GM23338 (cell line): ENCODE measurements at regions not wholly inside any gene's neighbourhood (a gene's known extent, or its start where the extent isn't known, plus 50 kb on each side); places are given as distances from the start of the nearest gene placed in this dataset.

Experiments
- ATAC-seq: fragments of 200-7000 bp; cut with Tn5 transposase; 3 replicates; pipeline ENCODE4 v1.9.1; 2020
- DNase-seq: peaks from one replicate; pipeline ENCODE4 v3.0.0-alpha.2; 2015; ENCODE audit warnings: low spot score
- H2AFZ ChIP-seq: fragments of 200-600 bp; sonication (generic); 2 replicates; pipeline ENCODE4 v1.8.0; 2016; ENCODE audit warnings: antibody characterized with exemption, mild to moderate bottlenecking, moderate library complexity
- H3F3A ChIP-seq: fragments of 200-600 bp; sonication (generic); replicated peaks from 2 replicates; pipeline ENCODE4 v1.8.0; 2017; ENCODE audit warnings: antibody characterized with exemption, mixed run types, low read depth
- H3K27ac ChIP-seq: fragments of 200-600 bp; sonication (generic); 2 replicates; pipeline ENCODE4 v1.6.1; 2016; ENCODE audit warnings: low read depth
- H3K27me3 ChIP-seq: fragments of 200-600 bp; sonication (generic); 2 replicates; pipeline ENCODE4 v1.8.0; 2016; ENCODE audit warnings: mild to moderate bottlenecking, mixed run types, moderate library complexity; ENCODE audit not compliant: insufficient read depth
- H3K36me3 ChIP-seq: fragments of 200-600 bp; sonication (generic); 2 replicates; pipeline ENCODE4 v1.8.0; 2016; ENCODE audit warnings: mild to moderate bottlenecking; ENCODE audit not compliant: insufficient read depth
- H3K4me1 ChIP-seq: fragments of 200-600 bp; sonication (generic); 2 replicates; pipeline ENCODE4 v1.8.0; 2016; ENCODE audit warnings: mild to moderate bottlenecking, moderate library complexity; ENCODE audit not compliant: insufficient read depth
- H3K4me2 ChIP-seq: fragments of 200-600 bp; sonication (generic); 2 replicates; pipeline ENCODE4 v1.7.1; 2017; ENCODE audit warnings: mixed run types
- H3K4me3 ChIP-seq: fragments of 200-600 bp; sonication (generic); 2 replicates; pipeline ENCODE4 v1.6.1; 2016; ENCODE audit warnings: mixed run types
- H3K79me2 ChIP-seq: fragments of 200-600 bp; sonication (generic); replicated peaks from 2 replicates; pipeline ENCODE4 v1.8.0; 2017; ENCODE audit warnings: mild to moderate bottlenecking; ENCODE audit not compliant: insufficient read depth
- H3K9me2 ChIP-seq: fragments of 200-600 bp; sonication (generic); 2 replicates; pipeline ENCODE4 v1.8.0; 2017; ENCODE audit not compliant: insufficient read depth
- H4K20me1 ChIP-seq: fragments of 200-600 bp; sonication (generic); replicated peaks from 2 replicates; pipeline ENCODE4 v1.8.0; 2017; ENCODE audit warnings: mild to moderate bottlenecking; ENCODE audit not compliant: insufficient read depth
- H3K27ac Mint-ChIP-seq: 2 replicates; pipeline ENCODE4 v1.8.0; 2020; ENCODE audit warnings: inconsistent platforms, mild to moderate bottlenecking, moderate library complexity, mixed read lengths
- H3K27me3 Mint-ChIP-seq: 3 replicates; pipeline ENCODE4 v1.8.0; 2022; ENCODE audit warnings: low read depth, mild to moderate bottlenecking, moderate library complexity, mixed read lengths, inconsistent platforms; ENCODE audit not compliant: insufficient read depth, poor library complexity
- H3K36me3 Mint-ChIP-seq: 3 replicates; pipeline ENCODE4 v1.8.0; 2021; ENCODE audit warnings: low read depth, mild to moderate bottlenecking, inconsistent platforms, moderate library complexity, mixed read lengths
- H3K4me1 Mint-ChIP-seq: 3 replicates; pipeline ENCODE4 v1.8.0; 2020; ENCODE audit warnings: mild to moderate bottlenecking, inconsistent platforms, mixed read lengths
- H3K4me3 Mint-ChIP-seq: 3 replicates; pipeline ENCODE4 v1.8.0; 2021; ENCODE audit warnings: moderate library complexity, mild to moderate bottlenecking, inconsistent platforms, mixed read lengths
- H3K9me3 Mint-ChIP-seq: 3 replicates; pipeline ENCODE4 v1.8.0; 2020; ENCODE audit warnings: moderate library complexity, mild to moderate bottlenecking, inconsistent platforms, mixed read lengths
- CTCF ChIP-seq, 2 experiments: fragments of 200-600 bp in 1 of 2; sonication (generic) in 1 of 2; conservative IDR thresholded peaks; 2 replicates each; pipeline versions ENCODE4 v1.5.1 to v1.6.1; 2016 to 2017; ENCODE audit warnings: antibody characterized with exemption in 2 of 2, low read depth in 2 of 2, mild to moderate bottlenecking in 2 of 2, moderate library complexity in 1 of 2
- EZH2 ChIP-seq: fragments of 200-600 bp; sonication (generic); IDR thresholded peaks from one replicate; pipeline ENCODE4 v1.8.0; 2017; ENCODE audit warnings: antibody characterized with exemption, mild to moderate bottlenecking, low read depth; ENCODE audit not compliant: unreplicated experiment
- JUNB ChIP-seq: IDR thresholded peaks from one replicate; pipeline ENCODE4 v1.6.1; 2016; ENCODE audit warnings: antibody characterized with exemption; ENCODE audit not compliant: unreplicated experiment
- NANOG ChIP-seq: IDR thresholded peaks from 2 replicates; pipeline ENCODE4 v1.6.1; 2016; ENCODE audit warnings: antibody characterized with exemption, borderline replicate concordance
- POLR2AphosphoS5 ChIP-seq: IDR thresholded peaks from 2 replicates; pipeline ENCODE4 v1.6.1; 2016; ENCODE audit warnings: antibody characterized with exemption, low read depth
- STAT1 ChIP-seq: IDR thresholded peaks from one replicate; pipeline ENCODE4 v1.6.1; 2016; ENCODE audit warnings: antibody characterized with exemption; ENCODE audit not compliant: unreplicated experiment
- TF ChIP-seq, protein P1 (sequence below): IDR thresholded peaks from one replicate; pipeline ENCODE4 v1.6.1; 2018; ENCODE audit warnings: antibody characterized with exemption; ENCODE audit not compliant: unreplicated experiment
- TF ChIP-seq, protein P2 (sequence below): IDR thresholded peaks from 2 replicates; pipeline ENCODE4 v1.6.1; 2016; ENCODE audit warnings: antibody characterized with exemption
- TF ChIP-seq, protein P3 (sequence below): fragments of 250-450 bp; sonication (Bioruptor Pico); IDR thresholded peaks from 2 replicates; pipeline ENCODE4 v1.5.0; 2020; ENCODE audit warnings: mild to moderate bottlenecking, moderate library complexity

- TF ChIP-seq CTCF (conservative IDR thresholded peaks at IDR 0.05; ENCODE audit: low read depth in 2 of 2) (no peak), EZH2 (no peak), NANOG (no peak), POLR2AphosphoS5 (no peak), STAT1 (no peak)
- TF ChIP-seq, protein P1, sequence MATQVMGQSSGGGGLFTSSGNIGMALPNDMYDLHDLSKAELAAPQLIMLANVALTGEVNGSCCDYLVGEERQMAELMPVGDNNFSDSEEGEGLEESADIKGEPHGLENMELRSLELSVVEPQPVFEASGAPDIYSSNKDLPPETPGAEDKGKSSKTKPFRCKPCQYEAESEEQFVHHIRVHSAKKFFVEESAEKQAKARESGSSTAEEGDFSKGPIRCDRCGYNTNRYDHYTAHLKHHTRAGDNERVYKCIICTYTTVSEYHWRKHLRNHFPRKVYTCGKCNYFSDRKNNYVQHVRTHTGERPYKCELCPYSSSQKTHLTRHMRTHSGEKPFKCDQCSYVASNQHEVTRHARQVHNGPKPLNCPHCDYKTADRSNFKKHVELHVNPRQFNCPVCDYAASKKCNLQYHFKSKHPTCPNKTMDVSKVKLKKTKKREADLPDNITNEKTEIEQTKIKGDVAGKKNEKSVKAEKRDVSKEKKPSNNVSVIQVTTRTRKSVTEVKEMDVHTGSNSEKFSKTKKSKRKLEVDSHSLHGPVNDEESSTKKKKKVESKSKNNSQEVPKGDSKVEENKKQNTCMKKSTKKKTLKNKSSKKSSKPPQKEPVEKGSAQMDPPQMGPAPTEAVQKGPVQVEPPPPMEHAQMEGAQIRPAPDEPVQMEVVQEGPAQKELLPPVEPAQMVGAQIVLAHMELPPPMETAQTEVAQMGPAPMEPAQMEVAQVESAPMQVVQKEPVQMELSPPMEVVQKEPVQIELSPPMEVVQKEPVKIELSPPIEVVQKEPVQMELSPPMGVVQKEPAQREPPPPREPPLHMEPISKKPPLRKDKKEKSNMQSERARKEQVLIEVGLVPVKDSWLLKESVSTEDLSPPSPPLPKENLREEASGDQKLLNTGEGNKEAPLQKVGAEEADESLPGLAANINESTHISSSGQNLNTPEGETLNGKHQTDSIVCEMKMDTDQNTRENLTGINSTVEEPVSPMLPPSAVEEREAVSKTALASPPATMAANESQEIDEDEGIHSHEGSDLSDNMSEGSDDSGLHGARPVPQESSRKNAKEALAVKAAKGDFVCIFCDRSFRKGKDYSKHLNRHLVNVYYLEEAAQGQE, result no peak
- TF ChIP-seq, protein P2, sequence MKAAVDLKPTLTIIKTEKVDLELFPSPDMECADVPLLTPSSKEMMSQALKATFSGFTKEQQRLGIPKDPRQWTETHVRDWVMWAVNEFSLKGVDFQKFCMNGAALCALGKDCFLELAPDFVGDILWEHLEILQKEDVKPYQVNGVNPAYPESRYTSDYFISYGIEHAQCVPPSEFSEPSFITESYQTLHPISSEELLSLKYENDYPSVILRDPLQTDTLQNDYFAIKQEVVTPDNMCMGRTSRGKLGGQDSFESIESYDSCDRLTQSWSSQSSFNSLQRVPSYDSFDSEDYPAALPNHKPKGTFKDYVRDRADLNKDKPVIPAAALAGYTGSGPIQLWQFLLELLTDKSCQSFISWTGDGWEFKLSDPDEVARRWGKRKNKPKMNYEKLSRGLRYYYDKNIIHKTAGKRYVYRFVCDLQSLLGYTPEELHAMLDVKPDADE, result no peak
These were observed 106.4 kb upstream of the COL5A1 start (continued) for GRCh38 chr9:134535171-134535570.

DNA sequence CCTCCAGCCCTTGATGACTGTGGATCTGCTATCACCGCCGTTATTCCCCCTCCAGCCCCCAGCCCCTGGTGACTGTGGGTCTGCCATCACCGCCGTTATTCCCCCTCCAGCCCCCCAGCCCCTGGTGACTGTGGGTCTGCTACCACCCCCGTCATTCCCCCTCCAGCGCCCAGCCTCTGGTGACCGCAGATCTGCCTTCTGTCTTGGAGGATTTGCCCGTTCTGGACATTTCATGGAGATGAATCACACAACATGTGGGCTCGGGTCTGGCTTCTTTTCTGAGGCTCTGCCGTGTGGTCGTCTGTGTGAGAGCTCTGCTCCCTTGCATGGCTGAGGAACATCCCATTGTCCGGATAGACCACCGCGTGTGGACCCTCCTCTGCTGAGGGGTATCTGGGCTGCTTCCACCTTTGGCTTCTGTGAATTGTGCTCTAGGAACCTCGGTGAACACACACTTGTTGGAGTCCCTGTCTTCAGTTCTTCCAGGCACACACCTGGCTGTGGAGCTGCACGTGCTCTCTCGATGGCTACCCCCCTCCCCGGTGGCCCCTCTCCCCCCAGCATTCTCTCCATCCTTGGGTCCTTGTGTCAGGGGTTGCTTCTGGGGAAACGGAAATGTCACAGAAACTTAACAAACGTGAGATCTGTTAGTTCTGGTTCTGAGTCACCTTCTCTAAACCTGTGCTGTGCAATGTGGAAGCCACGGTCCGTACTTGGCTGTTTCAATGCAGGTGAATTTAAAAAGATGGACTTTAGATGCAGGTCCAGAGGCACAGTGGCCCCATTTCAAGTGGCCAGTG, 105.3 kb upstream of the COL5A1 start:
- no peaks in the 10 kb centered on the region for H3K27me3 ChIP-seq
- no peaks in the 10 kb centered on the region for H3F3A ChIP-seq
- Mint-ChIP-seq H3K4me1 (0 out of 3 replicates have a peak, but pooled peaks cover 2% of the 10 kb centered on the region), H3K27me3 (peaks cover 2% of the 10 kb centered on the region), H3K9me3 (no peaks in the 10 kb centered on the region), H3K36me3 (no peaks in the 10 kb centered on the region), H3K27ac (no peak overlapping the region), H3K4me3 (no peak overlapping the region)
- H3K4me1 ChIP-seq, result no peaks in the 10 kb centered on the region
- H4K20me1 ChIP-seq, result no peaks in the 10 kb centered on the region
- H3K79me2 ChIP-seq, result no peaks in the 10 kb centered on the region
- DNase-seq (no peak), ATAC-seq (no peak)
- no peak overlapping the region for H3K4me2 ChIP-seq
- H3K4me3 ChIP-seq, result no peak overlapping the region
- H3K27ac ChIP-seq, result no peak overlapping the region
- H3K36me3 ChIP-seq, result no peaks in the 10 kb centered on the region
- H2AFZ ChIP-seq, result no peak overlapping the region
- H3K9me2 ChIP-seq, result no peaks in the 10 kb centered on the region
- TF ChIP-seq JUNB (no peak), STAT1 (no peak), EZH2 (no peak)
- TF ChIP-seq, protein P3, sequence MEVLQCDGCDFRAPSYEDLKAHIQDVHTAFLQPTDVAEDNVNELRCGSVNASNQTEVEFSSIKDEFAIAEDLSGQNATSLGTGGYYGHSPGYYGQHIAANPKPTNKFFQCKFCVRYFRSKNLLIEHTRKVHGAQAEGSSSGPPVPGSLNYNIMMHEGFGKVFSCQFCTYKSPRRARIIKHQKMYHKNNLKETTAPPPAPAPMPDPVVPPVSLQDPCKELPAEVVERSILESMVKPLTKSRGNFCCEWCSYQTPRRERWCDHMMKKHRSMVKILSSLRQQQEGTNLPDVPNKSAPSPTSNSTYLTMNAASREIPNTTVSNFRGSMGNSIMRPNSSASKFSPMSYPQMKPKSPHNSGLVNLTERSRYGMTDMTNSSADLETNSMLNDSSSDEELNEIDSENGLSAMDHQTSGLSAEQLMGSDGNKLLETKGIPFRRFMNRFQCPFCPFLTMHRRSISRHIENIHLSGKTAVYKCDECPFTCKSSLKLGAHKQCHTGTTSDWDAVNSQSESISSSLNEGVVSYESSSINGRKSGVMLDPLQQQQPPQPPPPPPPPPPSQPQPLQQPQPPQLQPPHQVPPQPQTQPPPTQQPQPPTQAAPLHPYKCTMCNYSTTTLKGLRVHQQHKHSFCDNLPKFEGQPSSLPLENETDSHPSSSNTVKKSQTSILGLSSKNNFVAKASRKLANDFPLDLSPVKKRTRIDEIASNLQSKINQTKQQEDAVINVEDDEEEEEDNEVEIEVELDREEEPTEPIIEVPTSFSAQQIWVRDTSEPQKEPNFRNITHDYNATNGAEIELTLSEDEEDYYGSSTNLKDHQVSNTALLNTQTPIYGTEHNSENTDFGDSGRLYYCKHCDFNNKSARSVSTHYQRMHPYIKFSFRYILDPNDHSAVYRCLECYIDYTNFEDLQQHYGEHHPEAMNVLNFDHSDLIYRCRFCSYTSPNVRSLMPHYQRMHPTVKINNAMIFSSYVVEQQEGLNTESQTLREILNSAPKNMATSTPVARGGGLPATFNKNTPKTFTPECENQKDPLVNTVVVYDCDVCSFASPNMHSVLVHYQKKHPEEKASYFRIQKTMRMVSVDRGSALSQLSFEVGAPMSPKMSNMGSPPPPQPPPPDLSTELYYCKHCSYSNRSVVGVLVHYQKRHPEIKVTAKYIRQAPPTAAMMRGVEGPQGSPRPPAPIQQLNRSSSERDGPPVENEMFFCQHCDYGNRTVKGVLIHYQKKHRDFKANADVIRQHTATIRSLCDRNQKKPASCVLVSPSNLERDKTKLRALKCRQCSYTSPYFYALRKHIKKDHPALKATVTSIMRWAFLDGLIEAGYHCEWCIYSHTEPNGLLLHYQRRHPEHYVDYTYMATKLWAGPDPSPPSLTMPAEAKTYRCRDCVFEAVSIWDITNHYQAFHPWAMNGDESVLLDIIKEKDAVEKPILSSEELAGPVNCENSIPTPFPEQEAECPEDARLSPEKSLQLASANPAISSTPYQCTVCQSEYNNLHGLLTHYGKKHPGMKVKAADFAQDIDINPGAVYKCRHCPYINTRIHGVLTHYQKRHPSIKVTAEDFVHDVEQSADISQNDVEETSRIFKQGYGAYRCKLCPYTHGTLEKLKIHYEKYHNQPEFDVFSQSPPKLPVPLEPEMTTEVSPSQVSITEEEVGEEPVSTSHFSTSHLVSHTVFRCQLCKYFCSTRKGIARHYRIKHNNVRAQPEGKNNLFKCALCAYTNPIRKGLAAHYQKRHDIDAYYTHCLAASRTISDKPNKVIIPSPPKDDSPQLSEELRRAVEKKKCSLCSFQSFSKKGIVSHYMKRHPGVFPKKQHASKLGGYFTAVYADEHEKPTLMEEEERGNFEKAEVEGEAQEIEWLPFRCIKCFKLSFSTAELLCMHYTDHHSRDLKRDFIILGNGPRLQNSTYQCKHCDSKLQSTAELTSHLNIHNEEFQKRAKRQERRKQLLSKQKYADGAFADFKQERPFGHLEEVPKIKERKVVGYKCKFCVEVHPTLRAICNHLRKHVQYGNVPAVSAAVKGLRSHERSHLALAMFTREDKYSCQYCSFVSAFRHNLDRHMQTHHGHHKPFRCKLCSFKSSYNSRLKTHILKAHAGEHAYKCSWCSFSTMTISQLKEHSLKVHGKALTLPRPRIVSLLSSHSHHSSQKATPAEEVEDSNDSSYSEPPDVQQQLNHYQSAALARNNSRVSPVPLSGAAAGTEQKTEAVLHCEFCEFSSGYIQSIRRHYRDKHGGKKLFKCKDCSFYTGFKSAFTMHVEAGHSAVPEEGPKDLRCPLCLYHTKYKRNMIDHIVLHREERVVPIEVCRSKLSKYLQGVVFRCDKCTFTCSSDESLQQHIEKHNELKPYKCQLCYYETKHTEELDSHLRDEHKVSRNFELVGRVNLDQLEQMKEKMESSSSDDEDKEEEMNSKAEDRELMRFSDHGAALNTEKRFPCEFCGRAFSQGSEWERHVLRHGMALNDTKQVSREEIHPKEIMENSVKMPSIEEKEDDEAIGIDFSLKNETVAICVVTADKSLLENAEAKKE (CRISPR knock-in tag), result no peak
